IMR-90 (cell line): ENCODE measurements at regions not wholly inside any gene's neighbourhood (a gene's known extent, or its start where the extent isn't known, plus 50 kb on each side); places are given as distances from the start of the nearest gene placed in this dataset.

ENCODE experiments used
- ATAC-seq: fragments of 200-7000 bp; cut with Tn5 transposase; 2 replicates; pipeline ENCODE4 v1.9.1; 2020; ENCODE audit warnings: low read depth, mild to moderate bottlenecking, moderate library complexity
- BruUV-seq: library from RNA; stranded (reverse); fragments of 400-500 nt; replicated peaks from 2 replicates; lab custom pipeline; 2021; lab: Mats Ljungman, UMichigan
- CTCF ChIA-PET: fragments of 300-600 bp; formaldehyde crosslinking; extraction: SDS; loops from one replicate; lab custom pipeline; 2021; ENCODE audit warnings: antibody characterized with exemption; lab: Yijun Ruan, JAX
- POLR2A ChIA-PET: fragments of 300-600 bp; sonication (Branson Sonifier 250); formaldehyde crosslinking; loops from one replicate; lab custom pipeline; 2022; ENCODE audit warnings: antibody characterized with exemption; ENCODE audit not compliant: unreplicated experiment; lab: Charles Lee
- DNase-seq: peaks from one replicate; pipeline ENCODE4 v3.0.0; 2013
- H2AFZ ChIP-seq: replicated peaks from 2 replicates; pipeline ENCODE3; 2013; ENCODE audit warnings: low read length, mild to moderate bottlenecking; ENCODE audit not compliant: poor library complexity
- H2AK5ac ChIP-seq: 2 replicates; pipeline ENCODE4 v1.6.1; 2013; ENCODE audit warnings: low read depth, low read length, inconsistent platforms
- H2AK9ac ChIP-seq: replicated peaks from 2 replicates; pipeline ENCODE3; 2013; ENCODE audit warnings: mild to moderate bottlenecking, low read depth, low read length, moderate library complexity; ENCODE audit not compliant: poor library complexity
- H2BK120ac ChIP-seq: 2 replicates; pipeline ENCODE4 v1.6.1; 2013; ENCODE audit warnings: low read depth, low read length, inconsistent platforms
- H2BK15ac ChIP-seq: 3 replicates; pipeline ENCODE4 v1.6.1; 2013; ENCODE audit warnings: low read depth, low read length, inconsistent platforms
- H2BK20ac ChIP-seq: 2 replicates; pipeline ENCODE4 v1.6.1; 2013; ENCODE audit warnings: low read depth, mild to moderate bottlenecking, inconsistent platforms, low read length, moderate library complexity
- H2BK5ac ChIP-seq: 2 replicates; pipeline ENCODE4 v1.6.1; 2013; ENCODE audit warnings: mild to moderate bottlenecking, low read depth, low read length, inconsistent platforms; ENCODE audit not compliant: poor library complexity, severe bottlenecking
- H3K14ac ChIP-seq: replicated peaks from 2 replicates; pipeline ENCODE4 v1.6.1; 2013; ENCODE audit warnings: low read depth, low read length, inconsistent platforms
- H3K18ac ChIP-seq: 2 replicates; pipeline ENCODE4 v1.6.1; 2013; ENCODE audit warnings: low read depth, low read length, control low read depth
- H3K23ac ChIP-seq: 2 replicates; pipeline ENCODE4 v1.6.1; 2013; ENCODE audit warnings: low read depth, low read length, inconsistent platforms
- H3K27ac ChIP-seq: 2 replicates; pipeline ENCODE4 v1.5.1; 2013; ENCODE audit warnings: mild to moderate bottlenecking, control low read depth, low read length; ENCODE audit not compliant: insufficient read depth
- H3K27me3 ChIP-seq: 2 replicates; pipeline ENCODE4 v1.6.1; 2013; ENCODE audit warnings: low read length; ENCODE audit not compliant: control insufficient read depth, insufficient read depth
- H3K36me3 ChIP-seq: 2 replicates; pipeline ENCODE4 v1.6.1; 2013; ENCODE audit warnings: low read length, mixed read lengths; ENCODE audit not compliant: control insufficient read depth, insufficient read depth
- H3K4ac ChIP-seq: 2 replicates; pipeline ENCODE4 v1.6.1; 2013; ENCODE audit warnings: low read depth, low read length, inconsistent platforms
- H3K4me1 ChIP-seq: 2 replicates; pipeline ENCODE4 v1.6.1; 2013; ENCODE audit warnings: low read length, mixed read lengths; ENCODE audit not compliant: control insufficient read depth, insufficient read depth
- H3K4me2 ChIP-seq: 2 replicates; pipeline ENCODE4 v1.6.1; 2013; ENCODE audit warnings: low read depth, mild to moderate bottlenecking, control low read depth, low read length, moderate library complexity
- H3K4me3 ChIP-seq: 2 replicates; pipeline ENCODE4 v1.5.1; 2013; ENCODE audit warnings: low read depth, mild to moderate bottlenecking, control low read depth, low read length, moderate library complexity; ENCODE audit not compliant: insufficient read depth
- H3K56ac ChIP-seq: 2 replicates; pipeline ENCODE4 v1.6.1; 2013; ENCODE audit warnings: low read length, inconsistent platforms; ENCODE audit not compliant: insufficient read depth; ENCODE audit errors: extremely low read depth
- H3K79me1 ChIP-seq, 2 experiments: 2 replicates each; pipeline ENCODE4 v1.6.1; 2013; ENCODE audit warnings: low read length in 2 of 2, inconsistent platforms in 1 of 2, low read depth in 1 of 2
- H3K9ac ChIP-seq: 2 replicates; pipeline ENCODE4 v1.6.1; 2013; ENCODE audit warnings: low read depth, low read length, control low read depth
- H3K9me1 ChIP-seq: 2 replicates; pipeline ENCODE4 v1.6.1; 2013; ENCODE audit warnings: low read length, inconsistent platforms; ENCODE audit not compliant: insufficient read depth
- H3K9me3 ChIP-seq: 2 replicates; pipeline ENCODE4 v1.6.1; 2013; ENCODE audit warnings: low read length; ENCODE audit not compliant: control insufficient read depth, insufficient read depth
- H4K20me1 ChIP-seq: 2 replicates; pipeline ENCODE4 v1.6.1; 2013; ENCODE audit warnings: low read length, inconsistent platforms; ENCODE audit not compliant: insufficient read depth
- H4K5ac ChIP-seq: 2 replicates; pipeline ENCODE4 v1.6.1; 2013; ENCODE audit warnings: mild to moderate bottlenecking, low read depth, low read length, control low read depth
- H4K8ac ChIP-seq, 2 experiments: 2 replicates each; pipeline ENCODE4 v1.6.1; 2013; ENCODE audit warnings: low read depth in 2 of 2, low read length in 2 of 2, control low read depth in 1 of 2, inconsistent platforms in 1 of 2
- H4K91ac ChIP-seq: 2 replicates; pipeline ENCODE4 v1.6.1; 2013; ENCODE audit warnings: low read depth, low read length, inconsistent platforms; ENCODE audit not compliant: insufficient read depth
- CEBPB ChIP-seq: IDR thresholded peaks from 2 replicates; pipeline ENCODE4 v1.6.1; 2012; ENCODE audit warnings: low read depth, low read length, improper control_type of control experiment
- CHD1 ChIP-seq: IDR thresholded peaks from 2 replicates; pipeline ENCODE4 v1.6.1; 2012; ENCODE audit warnings: low read depth, low read length, improper control_type of control experiment
- FOS ChIP-seq: fragments of 150-350 bp; IDR thresholded peaks from 2 replicates; pipeline ENCODE4 v1.6.1; 2016; ENCODE audit warnings: low read depth, low read length
- MAFK ChIP-seq: IDR thresholded peaks from 2 replicates; pipeline ENCODE4 v1.6.1; 2012; ENCODE audit warnings: low read depth, low read length, improper control_type of control experiment
- MAZ ChIP-seq: IDR thresholded peaks from 2 replicates; pipeline ENCODE4 v1.6.1; 2012; ENCODE audit warnings: low read depth, mild to moderate bottlenecking, low read length, improper control_type of control experiment, moderate library complexity, borderline replicate concordance
- MXI1 ChIP-seq: IDR thresholded peaks from 2 replicates; pipeline ENCODE4 v1.6.1; 2012; ENCODE audit warnings: low read depth, mild to moderate bottlenecking, low read length, moderate library complexity, borderline replicate concordance
- NFE2L2 ChIP-seq: fragments of 150-350 bp; IDR thresholded peaks from 2 replicates; pipeline ENCODE4 v1.6.1; 2016; ENCODE audit warnings: low read depth, mild to moderate bottlenecking, low read length
- POLR2A ChIP-seq: IDR thresholded peaks from 2 replicates; pipeline ENCODE4 v1.6.1; 2012; ENCODE audit warnings: mild to moderate bottlenecking, low read depth, low read length
- RAD21 ChIP-seq: IDR thresholded peaks from 2 replicates; pipeline ENCODE4 v1.6.1; 2012; ENCODE audit warnings: low read length, improper control_type of control experiment
- RCOR1 ChIP-seq: IDR thresholded peaks from 2 replicates; pipeline ENCODE4 v1.6.1; 2012; ENCODE audit warnings: mild to moderate bottlenecking, low read length, improper control_type of control experiment; ENCODE audit not compliant: insufficient replicate concordance
- RFX5 ChIP-seq: IDR thresholded peaks from 2 replicates; pipeline ENCODE4 v1.8.0; 2012; ENCODE audit warnings: low read depth, mild to moderate bottlenecking, low read length, moderate library complexity
- SMC3 ChIP-seq: fragments of 150-350 bp; IDR thresholded peaks from 2 replicates; pipeline ENCODE4 v1.6.1; 2016; ENCODE audit warnings: low read depth, mild to moderate bottlenecking, antibody characterized with exemption, low read length, moderate library complexity
- WGBS, 2 experiments: methylation state at CpG; one replicate each; pipeline versions ENCODE4 v1.1.5 to v1.1.7; 2013; ENCODE audit warnings: missing lambda C conversion rate in 2 of 2; ENCODE audit not compliant: insufficient read length in 1 of 2; ENCODE audit errors: extremely low coverage in 2 of 2; 5-methylcytosine and 5-hydroxymethylcytosine counted together
- dilution Hi-C: fragments of 300-500 bp; cut with HindIII; formaldehyde crosslinking; loops from one replicate; pipeline ENCODE4 v1.14.3; 2018; ENCODE audit warnings: low sequenced_read_pairs; ENCODE audit not compliant: unreplicated experiment
- in situ Hi-C: fragments of 300-500 bp; cut with MboI; formaldehyde crosslinking; loops from 3 replicates; pipeline ENCODE4 v1.14.3; 2019; ENCODE audit warnings: low sequenced_read_pairs, inconsistent platforms, mixed read lengths
- intact Hi-C: fragments of 100-400 bp; cut with micrococcal nuclease; formaldehyde crosslinking; loops from 2 replicates; pipeline ENCODE4 v1.10.0; 2022
- TF ChIP-seq, protein P1 (sequence below): fragments of 150-350 bp; IDR thresholded peaks from 2 replicates; pipeline ENCODE4 v1.6.1; 2016; ENCODE audit warnings: low read depth, mild to moderate bottlenecking, low read length, moderate library complexity, borderline replicate concordance
- TF ChIP-seq, protein P2 (sequence below): fragments of 150-350 bp; IDR thresholded peaks from 2 replicates; pipeline ENCODE4 v1.6.1; 2017; ENCODE audit warnings: mild to moderate bottlenecking, antibody characterized with exemption, low read length, low read depth

- no peak overlapping the region for H2BK20ac ChIP-seq
- no peak overlapping the region for H3K23ac ChIP-seq
- H3K9me1 ChIP-seq, result no peaks in the 10 kb centered on the region
- H3K4me3 ChIP-seq, result no peak overlapping the region
- no peaks in the 10 kb centered on the region for H3K79me1 ChIP-seq
- no peaks in the 10 kb centered on the region for H4K20me1 ChIP-seq
- H3K4ac ChIP-seq, result no peak overlapping the region
- ChIA-PET CTCF (no interaction called here), POLR2A (no interaction called here)
- no peak overlapping the region for H2BK5ac ChIP-seq
- WGBS, 2 experiments, result no CpG with 5 or more reads among the region's 6 CpGs
- no peak for ATAC-seq
- no peak for DNase-seq
- no peak overlapping the region for H3K27ac ChIP-seq
- TF ChIP-seq RAD21 (no peak), FOS (no peak), MXI1 (no peak), CHD1 (no peak), MAFK (no peak), SMC3 (no peak), NFE2L2 (no peak), POLR2A (no peak), RFX5 (no peak), CEBPB (no peak), RCOR1 (no peak), MAZ (no peak)
- TF ChIP-seq, protein P1, sequence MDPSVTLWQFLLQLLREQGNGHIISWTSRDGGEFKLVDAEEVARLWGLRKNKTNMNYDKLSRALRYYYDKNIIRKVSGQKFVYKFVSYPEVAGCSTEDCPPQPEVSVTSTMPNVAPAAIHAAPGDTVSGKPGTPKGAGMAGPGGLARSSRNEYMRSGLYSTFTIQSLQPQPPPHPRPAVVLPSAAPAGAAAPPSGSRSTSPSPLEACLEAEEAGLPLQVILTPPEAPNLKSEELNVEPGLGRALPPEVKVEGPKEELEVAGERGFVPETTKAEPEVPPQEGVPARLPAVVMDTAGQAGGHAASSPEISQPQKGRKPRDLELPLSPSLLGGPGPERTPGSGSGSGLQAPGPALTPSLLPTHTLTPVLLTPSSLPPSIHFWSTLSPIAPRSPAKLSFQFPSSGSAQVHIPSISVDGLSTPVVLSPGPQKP, result no peak
- TF ChIP-seq, protein P2, sequence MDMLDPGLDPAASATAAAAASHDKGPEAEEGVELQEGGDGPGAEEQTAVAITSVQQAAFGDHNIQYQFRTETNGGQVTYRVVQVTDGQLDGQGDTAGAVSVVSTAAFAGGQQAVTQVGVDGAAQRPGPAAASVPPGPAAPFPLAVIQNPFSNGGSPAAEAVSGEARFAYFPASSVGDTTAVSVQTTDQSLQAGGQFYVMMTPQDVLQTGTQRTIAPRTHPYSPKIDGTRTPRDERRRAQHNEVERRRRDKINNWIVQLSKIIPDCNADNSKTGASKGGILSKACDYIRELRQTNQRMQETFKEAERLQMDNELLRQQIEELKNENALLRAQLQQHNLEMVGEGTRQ, result no peak
- H3K9me3 ChIP-seq, result no peaks in the 10 kb centered on the region
- in situ Hi-C loops, result no loop called here
- H3K56ac ChIP-seq, result no peak overlapping the region
- H3K14ac ChIP-seq, result no peak overlapping the region
- no peaks in the 10 kb centered on the region for H3K36me3 ChIP-seq
- H4K5ac ChIP-seq, result no peak overlapping the region
- no peak overlapping the region for H4K8ac ChIP-seq
- no peak overlapping the region for H3K9ac ChIP-seq
- H2AK5ac ChIP-seq, result no peak overlapping the region
- H2BK120ac ChIP-seq, result no peak overlapping the region
- H4K91ac ChIP-seq, result no peak overlapping the region
- no peak overlapping the region for H3K18ac ChIP-seq
- no peak overlapping the region for H2BK15ac ChIP-seq
- H3K4me2 ChIP-seq, result no peak overlapping the region
- H2AFZ ChIP-seq, result no peak overlapping the region
- no peaks in the 10 kb centered on the region for H3K4me1 ChIP-seq
- dilution Hi-C loops, result no loop called here
- H2AK9ac ChIP-seq, result no peak overlapping the region
- no TSS peak for BruUV-seq
- no peaks in the 10 kb centered on the region for H3K27me3 ChIP-seq
- intact Hi-C loops, result no loop called here
Measured at GRCh38 chr2:107511970-107512789, 314.5 kb upstream of the RGPD4 start.
